ENCODE measurements at regions not wholly inside any gene's neighbourhood (a gene's known extent, or its start where the extent isn't known, plus 50 kb on each side); places are given as distances from the start of the nearest gene placed in this dataset.

DNA sequence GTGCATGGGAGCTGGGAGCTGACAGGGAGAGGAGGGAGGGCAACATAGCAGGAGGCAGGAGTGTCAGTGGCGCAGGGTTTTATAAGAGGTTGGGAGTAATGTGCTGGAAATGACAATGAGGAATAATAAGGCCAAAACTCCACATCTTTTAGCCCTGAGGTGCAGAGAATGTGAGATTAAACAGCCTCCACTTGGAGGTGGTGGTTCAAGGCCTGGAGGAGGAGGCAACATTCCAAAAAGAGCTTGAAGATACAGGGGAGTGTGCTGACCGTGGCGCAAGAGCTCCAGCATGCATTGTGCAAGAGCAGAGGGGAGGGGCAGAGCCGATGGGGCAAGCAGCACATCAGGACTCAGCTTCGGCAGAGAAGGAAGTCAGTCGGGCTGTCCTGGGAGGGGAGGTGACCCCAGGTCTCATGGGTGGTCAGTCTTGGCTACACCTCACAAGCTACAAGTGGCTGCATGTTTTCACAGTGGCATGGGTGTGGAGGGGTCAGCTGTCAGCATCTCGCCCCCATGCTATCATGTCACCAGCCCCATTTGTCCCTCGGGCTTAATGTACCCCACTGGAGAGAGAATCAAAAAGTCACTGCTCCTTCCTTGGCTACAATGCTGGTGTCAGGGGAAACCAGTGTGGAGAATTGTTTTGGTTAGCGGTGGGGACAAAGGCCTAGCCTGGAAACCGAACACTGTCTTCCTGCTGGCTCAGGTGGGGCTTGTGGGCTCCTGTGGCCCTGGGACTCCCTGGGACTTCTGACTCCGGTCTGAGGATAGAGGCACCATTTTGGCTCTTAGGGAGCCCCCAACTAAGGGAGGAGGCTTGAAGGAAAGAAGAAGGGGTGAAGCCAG lies 208.0 kb downstream of the ZFP36L2 start:
- TF ChIP-seq, protein P1, sequence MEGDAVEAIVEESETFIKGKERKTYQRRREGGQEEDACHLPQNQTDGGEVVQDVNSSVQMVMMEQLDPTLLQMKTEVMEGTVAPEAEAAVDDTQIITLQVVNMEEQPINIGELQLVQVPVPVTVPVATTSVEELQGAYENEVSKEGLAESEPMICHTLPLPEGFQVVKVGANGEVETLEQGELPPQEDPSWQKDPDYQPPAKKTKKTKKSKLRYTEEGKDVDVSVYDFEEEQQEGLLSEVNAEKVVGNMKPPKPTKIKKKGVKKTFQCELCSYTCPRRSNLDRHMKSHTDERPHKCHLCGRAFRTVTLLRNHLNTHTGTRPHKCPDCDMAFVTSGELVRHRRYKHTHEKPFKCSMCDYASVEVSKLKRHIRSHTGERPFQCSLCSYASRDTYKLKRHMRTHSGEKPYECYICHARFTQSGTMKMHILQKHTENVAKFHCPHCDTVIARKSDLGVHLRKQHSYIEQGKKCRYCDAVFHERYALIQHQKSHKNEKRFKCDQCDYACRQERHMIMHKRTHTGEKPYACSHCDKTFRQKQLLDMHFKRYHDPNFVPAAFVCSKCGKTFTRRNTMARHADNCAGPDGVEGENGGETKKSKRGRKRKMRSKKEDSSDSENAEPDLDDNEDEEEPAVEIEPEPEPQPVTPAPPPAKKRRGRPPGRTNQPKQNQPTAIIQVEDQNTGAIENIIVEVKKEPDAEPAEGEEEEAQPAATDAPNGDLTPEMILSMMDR (IDR thresholded peaks at IDR 0.05) = no peak

DNA sequence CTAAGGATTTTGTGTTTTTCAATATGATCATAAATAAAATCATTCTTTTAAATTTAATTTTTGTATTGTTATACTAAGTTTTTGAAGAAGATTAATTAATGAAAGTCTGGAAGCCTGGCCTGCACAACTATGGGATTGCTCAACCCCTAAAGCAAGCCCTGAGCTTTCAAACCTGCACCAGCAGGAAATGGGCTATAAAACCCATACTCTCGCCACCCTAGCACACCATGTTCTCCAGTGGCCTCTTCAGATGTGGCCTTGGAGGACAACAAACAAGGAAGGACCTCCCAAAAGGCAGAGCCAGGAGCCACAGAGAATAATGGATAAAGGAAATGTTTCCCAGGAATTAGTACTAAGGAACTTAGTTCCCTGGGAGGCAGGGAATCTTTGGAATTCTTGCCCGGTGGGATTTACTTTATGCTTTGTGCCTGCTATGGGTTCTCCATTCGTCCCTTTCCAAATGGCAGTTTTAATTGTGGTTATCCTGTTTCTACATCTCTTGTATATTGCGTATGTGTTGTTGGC lies 212.5 kb downstream of the ZFP36L2 start:
- TF ChIP-seq, protein P1 (IDR thresholded peaks at IDR 0.05) = no peak

DNA sequence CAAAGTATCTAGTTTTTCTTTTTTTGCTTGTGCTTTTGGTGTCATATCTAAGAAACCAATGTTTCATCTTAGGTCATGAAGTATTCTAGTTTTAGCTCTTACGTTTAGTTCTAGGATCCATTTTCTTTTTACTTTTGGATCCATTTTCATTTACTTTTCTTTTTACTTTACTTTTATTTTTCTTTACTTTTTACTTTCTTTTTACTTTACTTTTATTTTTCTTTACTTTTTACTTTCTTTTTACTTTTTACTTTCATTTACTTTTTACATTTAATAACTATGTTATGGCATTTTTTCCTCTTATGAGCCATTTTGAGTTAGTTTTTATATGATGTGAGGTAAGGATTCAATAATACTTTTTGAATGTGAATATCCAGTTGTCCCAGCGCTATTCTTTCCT lies 213.4 kb downstream of the ZFP36L2 start:
- TF ChIP-seq, protein P1 (IDR thresholded peaks at IDR 0.05) = no peak

DNA sequence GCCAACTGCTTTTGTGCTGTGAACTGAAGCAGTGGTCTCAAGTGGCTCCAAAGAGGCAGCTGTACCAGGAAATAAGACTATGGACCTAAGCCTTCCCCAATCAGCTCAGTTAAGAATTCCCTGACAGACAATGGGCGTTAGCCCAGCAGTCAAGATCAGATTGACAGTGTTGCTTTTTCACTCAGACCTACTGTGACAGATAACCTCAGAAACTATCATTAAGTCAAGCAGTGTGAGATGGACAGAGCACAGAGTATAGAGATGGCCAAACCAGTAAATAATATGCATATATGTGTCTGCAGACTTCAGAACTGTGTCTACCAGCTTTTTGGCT lies 215.3 kb downstream of the ZFP36L2 start:
- TF ChIP-seq, protein P1 (IDR thresholded peaks at IDR 0.05) = no peak

DNA sequence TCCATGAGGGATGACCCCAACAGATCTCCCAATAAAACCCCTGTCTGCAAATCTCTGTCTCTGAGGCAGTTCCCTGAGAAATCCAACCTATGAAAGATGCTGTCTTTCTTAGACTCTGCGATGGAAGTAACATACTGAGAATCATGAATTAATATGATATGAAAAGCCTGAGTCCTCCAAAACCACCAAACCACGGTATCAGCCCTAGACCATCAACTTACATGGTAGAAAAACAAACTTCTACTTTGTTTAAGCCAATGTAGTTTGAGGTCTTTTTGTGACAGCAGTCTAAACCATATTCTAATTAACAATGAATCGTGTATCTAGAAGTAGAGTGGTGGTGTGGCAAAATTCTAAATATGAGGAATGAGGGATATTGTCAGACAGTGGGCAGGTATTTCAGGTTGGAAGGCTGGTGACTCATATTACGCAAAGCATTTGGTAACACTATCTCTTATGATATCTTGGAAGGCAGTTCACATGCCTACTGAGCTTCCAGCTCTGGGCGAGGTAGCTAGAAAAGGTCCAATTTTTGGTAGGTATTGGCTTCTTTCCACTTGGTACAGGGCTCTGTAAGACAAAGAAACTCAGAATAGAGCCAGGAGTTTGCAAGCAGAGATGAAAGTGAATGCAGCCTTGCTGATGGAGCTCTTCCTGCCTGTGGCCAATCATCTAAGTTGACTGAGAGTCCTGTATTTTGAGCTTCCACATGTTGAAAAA lies 215.8 kb downstream of the ZFP36L2 start:
- TF ChIP-seq, protein P1 (IDR thresholded peaks at IDR 0.05) = no peak

DNA sequence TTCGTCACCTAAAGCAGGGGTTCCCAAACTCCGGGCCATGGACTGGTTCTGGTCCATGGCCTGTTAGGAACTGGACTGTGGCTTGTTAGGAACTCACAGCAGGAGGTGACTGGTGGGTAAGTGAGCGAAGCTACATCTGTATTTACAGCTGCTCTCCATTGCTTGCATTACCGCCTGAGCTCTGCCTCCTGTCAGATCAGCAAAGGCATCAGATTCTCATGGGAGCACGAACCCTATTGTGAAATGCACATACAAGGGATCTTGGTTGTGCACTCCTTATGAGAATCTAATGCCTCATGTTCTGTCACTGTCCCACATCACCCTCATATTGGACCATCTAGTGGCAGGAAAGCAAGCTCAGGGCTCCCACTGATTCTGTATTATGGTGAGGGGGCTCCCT lies 217.0 kb downstream of the ZFP36L2 start:
- TF ChIP-seq, protein P1 (IDR thresholded peaks at IDR 0.05) = no peak

DNA sequence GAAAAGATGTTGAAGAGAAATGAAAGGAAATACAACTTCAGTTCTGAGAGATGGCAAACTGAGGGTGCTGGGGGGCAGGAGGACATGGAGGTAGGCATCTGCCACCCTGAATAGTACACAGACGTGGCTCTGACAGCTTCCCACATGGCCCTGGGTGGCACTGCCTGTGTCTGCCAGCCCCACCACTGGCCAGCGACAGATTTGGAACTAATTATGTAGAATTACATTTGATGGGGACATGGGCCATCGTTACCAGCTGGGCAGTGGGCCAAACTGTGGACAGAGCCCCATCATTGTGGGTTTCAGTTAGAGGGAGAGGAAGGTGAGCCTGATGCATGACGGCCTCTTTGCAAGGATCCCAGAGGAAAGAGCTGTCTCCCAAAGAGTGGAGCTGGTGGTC lies 216.0 kb upstream of the HAAO start:
- TF ChIP-seq, protein P1 (IDR thresholded peaks at IDR 0.05) = no peak

Measured in LNCAP (cell line).